Gastroesophageal sphincter (tissue), 3 donors: ENCODE measurements at regions not wholly inside any gene's neighbourhood (a gene's known extent, or its start where the extent isn't known, plus 50 kb on each side); places are given as distances from the start of the nearest gene placed in this dataset.

Source experiments
- CTCF ChIP-seq, 4 experiments: fragments of 200-600 bp in 2 of 4; fragments of 450-650 bp in 2 of 4; sonication (generic) in 1 of 4; IDR thresholded peaks; one replicate each; pipeline ENCODE4 v1.5.1; 2017 to 2019; ENCODE audit warnings: antibody characterized with exemption in 4 of 4, mild to moderate bottlenecking in 2 of 4, moderate library complexity in 2 of 4
- EP300 ChIP-seq: sonication (generic); formaldehyde crosslinking; IDR thresholded peaks from one replicate; pipeline ENCODE4 v1.6.1; 2017; ENCODE audit warnings: antibody characterized with exemption, mild to moderate bottlenecking
- POLR2A ChIP-seq, 2 donors: fragments of 450-650 bp; IDR thresholded peaks; one replicate each; pipeline ENCODE4 v1.6.1; 2017; ENCODE audit warnings: antibody characterized with exemption in 2 of 2, mild to moderate bottlenecking in 2 of 2, moderate library complexity in 1 of 2
- POLR2AphosphoS5 ChIP-seq: sonication (generic); formaldehyde crosslinking; IDR thresholded peaks from one replicate; pipeline ENCODE4 v1.6.1; 2017; ENCODE audit warnings: antibody characterized with exemption

GRCh38 chr6:113680301-113680700, 176.8 kb upstream of the MARCKS start:
- TF ChIP-seq POLR2A (IDR thresholded peaks at IDR 0.05), result no peak
- no peak for TF ChIP-seq CTCF (IDR thresholded peaks at IDR 0.05)
- TF ChIP-seq POLR2AphosphoS5, result no peak
- no peak for TF ChIP-seq EP300
